MCF 10A (cell line): ENCODE measurements at regions not wholly inside any gene's neighbourhood (a gene's known extent, or its start where the extent isn't known, plus 50 kb on each side); places are given as distances from the start of the nearest gene placed in this dataset.

ENCODE experiments used
- BruUV-seq: library from RNA; stranded (reverse); fragments of 400-500 nt; replicated peaks from 2 replicates; lab custom pipeline; 2021; lab: Mats Ljungman, UMichigan
- CTCF ChIA-PET: fragments of 300-600 bp; sonication (Branson Sonifier 250); formaldehyde crosslinking; extraction: SDS; loops from one replicate; lab custom pipeline; 2021; ENCODE audit warnings: antibody characterized with exemption, inconsistent platforms; lab: Yijun Ruan, JAX
- POLR2A ChIA-PET: fragments of 300-600, 350-650 bp; sonication (Branson Sonifier 250); formaldehyde crosslinking; extraction: SDS; loops from one replicate; lab custom pipeline; 2020; ENCODE audit warnings: antibody characterized with exemption, inconsistent platforms; lab: Yijun Ruan, JAX
- DNase-seq: peaks from one replicate; pipeline ENCODE4 v3.0.0-alpha.2; 2018; ENCODE audit not compliant: unreplicated experiment
- H3K27ac Mint-ChIP-seq: one replicate; pipeline ENCODE4 v1.8.0; 2022; ENCODE audit warnings: mild to moderate bottlenecking, low read depth, mixed read lengths; ENCODE audit not compliant: unreplicated experiment
- H3K27me3 Mint-ChIP-seq: one replicate; pipeline ENCODE4 v1.8.0; 2022; ENCODE audit warnings: mixed read lengths; ENCODE audit not compliant: insufficient read depth, unreplicated experiment
- H3K36me3 Mint-ChIP-seq: one replicate; pipeline ENCODE4 v1.8.0; 2022; ENCODE audit warnings: mild to moderate bottlenecking, moderate library complexity, mixed read lengths; ENCODE audit not compliant: insufficient read depth, unreplicated experiment
- H3K4me1 Mint-ChIP-seq: one replicate; pipeline ENCODE4 v1.8.0; 2022; ENCODE audit warnings: mixed read lengths; ENCODE audit not compliant: insufficient read depth, unreplicated experiment
- H3K4me3 Mint-ChIP-seq: one replicate; pipeline ENCODE4 v1.8.0; 2022; ENCODE audit warnings: mild to moderate bottlenecking, moderate library complexity, mixed read lengths; ENCODE audit not compliant: unreplicated experiment
- H3K9me3 Mint-ChIP-seq: one replicate; pipeline ENCODE4 v1.8.0; 2022; ENCODE audit warnings: mixed read lengths; ENCODE audit not compliant: unreplicated experiment
- intact Hi-C: fragments of 100-400 bp; cut with micrococcal nuclease; formaldehyde crosslinking; loops from 2 replicates; pipeline ENCODE4 v1.14.1; 2022
- TF ChIP-seq, protein P1 (sequence below): fragments of 200-600 bp; IDR thresholded peaks from one replicate; pipeline ENCODE4 v1.8.0; 2022; ENCODE audit warnings: antibody characterized with exemption, mild to moderate bottlenecking; ENCODE audit not compliant: unreplicated experiment

- Mint-ChIP-seq H3K9me3 (no peaks in the 10 kb centered on the region), H3K27ac (no peak overlapping the region), H3K4me1 (no peaks in the 10 kb centered on the region), H3K36me3 (no peaks in the 10 kb centered on the region), H3K27me3 (peaks cover 59% of the 10 kb centered on the region), H3K4me3 (no peak overlapping the region)
- TF ChIP-seq, protein P1, sequence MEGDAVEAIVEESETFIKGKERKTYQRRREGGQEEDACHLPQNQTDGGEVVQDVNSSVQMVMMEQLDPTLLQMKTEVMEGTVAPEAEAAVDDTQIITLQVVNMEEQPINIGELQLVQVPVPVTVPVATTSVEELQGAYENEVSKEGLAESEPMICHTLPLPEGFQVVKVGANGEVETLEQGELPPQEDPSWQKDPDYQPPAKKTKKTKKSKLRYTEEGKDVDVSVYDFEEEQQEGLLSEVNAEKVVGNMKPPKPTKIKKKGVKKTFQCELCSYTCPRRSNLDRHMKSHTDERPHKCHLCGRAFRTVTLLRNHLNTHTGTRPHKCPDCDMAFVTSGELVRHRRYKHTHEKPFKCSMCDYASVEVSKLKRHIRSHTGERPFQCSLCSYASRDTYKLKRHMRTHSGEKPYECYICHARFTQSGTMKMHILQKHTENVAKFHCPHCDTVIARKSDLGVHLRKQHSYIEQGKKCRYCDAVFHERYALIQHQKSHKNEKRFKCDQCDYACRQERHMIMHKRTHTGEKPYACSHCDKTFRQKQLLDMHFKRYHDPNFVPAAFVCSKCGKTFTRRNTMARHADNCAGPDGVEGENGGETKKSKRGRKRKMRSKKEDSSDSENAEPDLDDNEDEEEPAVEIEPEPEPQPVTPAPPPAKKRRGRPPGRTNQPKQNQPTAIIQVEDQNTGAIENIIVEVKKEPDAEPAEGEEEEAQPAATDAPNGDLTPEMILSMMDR, result no peak
- DNase-seq, result no peak
- CTCF ChIA-PET, result no interaction called here
- POLR2A ChIA-PET, result no interaction called here
- intact Hi-C loops, result no loop called here
- no TSS peak for BruUV-seq
These were observed 162.8 kb upstream of the TNRC6C start for GRCh38 chr17:77795685-77796084.

DNA sequence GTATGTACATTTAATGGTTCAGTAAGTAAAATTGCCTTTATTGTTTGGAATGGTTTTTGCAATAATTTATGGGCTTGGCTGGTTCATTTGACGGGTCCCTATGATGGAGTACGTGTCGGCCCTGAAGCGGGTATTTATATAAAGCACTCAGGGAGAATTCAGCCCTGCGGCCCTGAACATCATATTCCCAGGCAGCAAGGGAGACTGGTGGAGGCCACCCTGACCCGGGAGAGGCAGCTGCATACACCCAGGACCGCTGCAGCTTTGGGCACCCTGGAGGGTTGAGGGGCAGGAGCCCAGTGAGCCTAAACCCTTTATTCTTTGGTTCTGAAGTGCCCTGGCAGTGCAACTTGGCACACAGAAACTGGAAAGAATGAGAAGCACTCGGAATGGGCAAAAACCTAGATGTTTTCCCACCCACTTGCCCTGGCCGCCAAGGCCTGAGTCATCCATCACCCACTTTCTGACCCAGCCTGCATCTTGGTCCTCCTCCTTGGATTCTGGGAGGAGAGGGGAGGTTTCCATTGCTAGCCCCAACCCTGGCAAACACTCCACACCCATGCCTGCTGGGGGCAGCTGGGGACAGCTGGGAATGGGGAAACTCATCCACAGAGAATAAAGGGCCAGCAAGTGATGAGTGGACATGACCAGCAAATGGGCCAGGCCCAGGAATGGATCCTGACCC is 162.2 kb upstream of the TNRC6C start:
- ChIA-PET POLR2A (no interaction called here), CTCF (no interaction called here)
- no peak overlapping the region for H3K4me3 Mint-ChIP-seq
- peaks cover 64% of the 10 kb centered on the region for H3K27me3 Mint-ChIP-seq
- TF ChIP-seq, protein P1, result no peak
- H3K4me1 Mint-ChIP-seq, result no peaks in the 10 kb centered on the region
- DNase-seq, result peak; percentile 31
- intact Hi-C loops, result no loop called here
- BruUV-seq, result no TSS peak
- H3K9me3 Mint-ChIP-seq, result no peaks in the 10 kb centered on the region
- H3K27ac Mint-ChIP-seq, result no peak overlapping the region
- H3K36me3 Mint-ChIP-seq, result no peaks in the 10 kb centered on the region

DNA sequence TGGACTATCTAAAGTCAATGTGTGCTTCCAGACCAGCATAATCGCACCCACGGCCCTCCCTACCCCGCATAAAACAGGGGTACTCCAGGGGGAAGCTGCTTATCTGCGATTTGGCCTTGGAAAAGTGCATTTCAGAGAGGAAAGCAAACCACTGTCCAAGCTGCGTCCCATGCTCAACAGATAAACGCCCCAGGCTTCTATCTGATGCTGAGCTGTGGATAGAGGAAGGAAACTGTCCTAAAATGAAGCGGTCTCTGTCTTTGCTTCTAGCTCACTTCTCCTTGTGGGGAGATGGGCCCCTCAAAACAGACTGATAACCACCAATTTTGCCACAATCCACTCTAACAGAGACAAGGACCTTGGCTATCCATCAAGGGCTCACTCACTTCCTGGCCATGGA is 160.5 kb upstream of the TNRC6C start:
- Mint-ChIP-seq H3K9me3 (no peaks in the 10 kb centered on the region), H3K36me3 (no peaks in the 10 kb centered on the region), H3K27ac (no peak overlapping the region), H3K27me3 (peaks cover 74% of the 10 kb centered on the region), H3K4me1 (no peaks in the 10 kb centered on the region), H3K4me3 (no peak overlapping the region)
- ChIA-PET POLR2A (no interaction called here), CTCF (no interaction called here)
- BruUV-seq, result no TSS peak
- intact Hi-C loops, result no loop called here
- TF ChIP-seq, protein P1, result no peak
- DNase-seq, result no peak

DNA sequence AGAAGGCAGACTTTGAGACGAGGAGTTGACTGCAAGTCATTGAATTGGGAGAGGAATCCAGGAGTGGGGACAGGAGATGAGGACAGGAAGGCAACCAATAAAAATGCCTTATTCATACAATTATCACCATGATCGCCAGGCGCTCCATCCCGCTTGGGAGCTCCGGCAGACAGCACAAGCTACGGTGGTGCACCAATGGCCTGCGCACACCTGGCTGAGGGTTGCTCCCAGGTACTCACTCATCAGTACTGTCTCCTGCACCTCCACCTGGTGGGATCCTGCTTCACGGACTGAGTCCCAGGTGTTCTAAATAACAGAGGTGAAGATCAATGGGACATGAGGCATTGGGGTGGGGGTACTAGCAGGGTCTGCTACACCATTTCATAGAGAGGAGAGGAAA is 160.0 kb upstream of the TNRC6C start:
- CTCF ChIA-PET, result no interaction called here
- Mint-ChIP-seq H3K9me3 (no peaks in the 10 kb centered on the region), H3K27me3 (peaks cover 74% of the 10 kb centered on the region), H3K4me1 (no peaks in the 10 kb centered on the region), H3K27ac (no peak overlapping the region), H3K36me3 (no peaks in the 10 kb centered on the region), H3K4me3 (no peak overlapping the region)
- TF ChIP-seq, protein P1, result no peak
- intact Hi-C loops, result no loop called here
- DNase-seq, result no peak
- BruUV-seq, result no TSS peak
- POLR2A ChIA-PET, result no interaction called here
